ENCODE measurements at regions not wholly inside any gene's neighbourhood (a gene's known extent, or its start where the extent isn't known, plus 50 kb on each side); places are given as distances from the start of the nearest gene placed in this dataset.

- no TSS peak for BruUV-seq (replicated peaks)
- POLR2A ChIA-PET: no interaction called here
- H3K9ac ChIP-seq (ENCODE audit: low read length): no peak overlapping the region
- no peaks in the 10 kb centered on the region for H3K36me3 ChIP-seq (ENCODE audit: control insufficient read depth in 1 of 2, insufficient read depth in 2 of 2, low read length in 2 of 2)
- DNase-seq (ENCODE audit: low read depth, low spot score) (no peak), ATAC-seq (no peak)
- RAD21 ChIA-PET (ENCODE audit: low non-redundant PET in 1 of 2, low total read pairs in 2 of 2, uncharacterized antibody in 2 of 2, unreplicated experiment in 2 of 2): no interaction called here
- no peak overlapping the region for H3K27ac ChIP-seq (ENCODE audit: low read depth, low read length)
- no peaks in the 10 kb centered on the region for H3K79me2 ChIP-seq (ENCODE audit: insufficient read depth, low read length)
- intact Hi-C loops (cut with micrococcal nuclease): no loop called here
- no peaks in the 10 kb centered on the region for H3K4me1 ChIP-seq (ENCODE audit: control insufficient read depth in 1 of 2, insufficient read depth in 2 of 2, low read length in 2 of 2)
- H3K4me2 ChIP-seq (ENCODE audit: low read length): no peak overlapping the region
- no peak overlapping the region for H2AFZ ChIP-seq (ENCODE audit: low read depth, low read length, poor library complexity, severe bottlenecking)
- H3K27me3 ChIP-seq (ENCODE audit: insufficient read depth, low read length): peaks cover 16% of the 10 kb centered on the region; the same call in 1 of the 2 replicates
- CTCF ChIA-PET: no interaction called here
- no peak overlapping the region for H3K4me3 ChIP-seq (replicated peaks in 1 of 2; ENCODE audit: low read depth in 1 of 2, low read length in 2 of 2)
- TF ChIP-seq TCF7L2 (IDR thresholded peaks at IDR 0.05; ENCODE audit: borderline replicate concordance, extremely low read depth, insufficient read depth, insufficient read length): no peak
- no peak for TF ChIP-seq CBX3 (IDR thresholded peaks at IDR 0.05; ENCODE audit: low read depth)
- no peak for TF ChIP-seq JUND (IDR thresholded peaks at IDR 0.05)
- no peak for TF ChIP-seq ZFX (IDR thresholded peaks at IDR 0.05)
- TF ChIP-seq CEBPB (IDR thresholded peaks at IDR 0.05; ENCODE audit: low read depth): no peak
- no peak for TF ChIP-seq EZH2 (IDR thresholded peaks at IDR 0.05)
- TF ChIP-seq ZBTB33 (IDR thresholded peaks at IDR 0.05; ENCODE audit: extremely low read depth, insufficient replicate concordance, low read length): no peak
- TF ChIP-seq ELF1 (IDR thresholded peaks at IDR 0.05; ENCODE audit: borderline replicate concordance, low read depth): no peak
- TF ChIP-seq SP1 (IDR thresholded peaks at IDR 0.05; ENCODE audit: low read depth): no peak
- TF ChIP-seq YY1 (IDR thresholded peaks at IDR 0.05; ENCODE audit: extremely low read depth, insufficient replicate concordance, low read depth, low read length): no peak
- TF ChIP-seq ATF3 (IDR thresholded peaks at IDR 0.05): no peak
- no peak for TF ChIP-seq EZH2phosphoT487 (IDR thresholded peaks at IDR 0.05; ENCODE audit: borderline replicate concordance)
- no peak for TF ChIP-seq EGR1 (IDR thresholded peaks at IDR 0.05; ENCODE audit: low read depth)
- no peak for TF ChIP-seq MAX (IDR thresholded peaks at IDR 0.05)
- H3K9me3 ChIP-seq (ENCODE audit: control insufficient read depth in 1 of 2, insufficient read depth in 1 of 2, low read depth in 1 of 2, low read length in 2 of 2): no peaks in the 10 kb centered on the region
- no peaks in the 10 kb centered on the region for H4K20me1 ChIP-seq (ENCODE audit: insufficient read depth)
- H3K9me2 ChIP-seq (ENCODE audit: insufficient read depth): no peaks in the 10 kb centered on the region
These were observed 87.5 kb upstream of the ALKAL2 start for GRCh38 chr2:375270-375955.

All from HCT116 (cell line).